HG02938 (cell line): ENCODE measurements at regions not wholly inside any gene's neighbourhood (a gene's known extent, or its start where the extent isn't known, plus 50 kb on each side); places are given as distances from the start of the nearest gene placed in this dataset.

Source experiments
- ATAC-seq: cut with Tn5 transposase; IDR thresholded peaks from one replicate; pipeline ENCODE4 v1.9.1; 2021; ENCODE audit warnings: mild to moderate bottlenecking, moderate library complexity; ENCODE audit not compliant: unreplicated experiment

- no peak for ATAC-seq
Measured at GRCh38 chr11:70532731-70533130, 134.4 kb downstream of the CTTN start.

DNA sequence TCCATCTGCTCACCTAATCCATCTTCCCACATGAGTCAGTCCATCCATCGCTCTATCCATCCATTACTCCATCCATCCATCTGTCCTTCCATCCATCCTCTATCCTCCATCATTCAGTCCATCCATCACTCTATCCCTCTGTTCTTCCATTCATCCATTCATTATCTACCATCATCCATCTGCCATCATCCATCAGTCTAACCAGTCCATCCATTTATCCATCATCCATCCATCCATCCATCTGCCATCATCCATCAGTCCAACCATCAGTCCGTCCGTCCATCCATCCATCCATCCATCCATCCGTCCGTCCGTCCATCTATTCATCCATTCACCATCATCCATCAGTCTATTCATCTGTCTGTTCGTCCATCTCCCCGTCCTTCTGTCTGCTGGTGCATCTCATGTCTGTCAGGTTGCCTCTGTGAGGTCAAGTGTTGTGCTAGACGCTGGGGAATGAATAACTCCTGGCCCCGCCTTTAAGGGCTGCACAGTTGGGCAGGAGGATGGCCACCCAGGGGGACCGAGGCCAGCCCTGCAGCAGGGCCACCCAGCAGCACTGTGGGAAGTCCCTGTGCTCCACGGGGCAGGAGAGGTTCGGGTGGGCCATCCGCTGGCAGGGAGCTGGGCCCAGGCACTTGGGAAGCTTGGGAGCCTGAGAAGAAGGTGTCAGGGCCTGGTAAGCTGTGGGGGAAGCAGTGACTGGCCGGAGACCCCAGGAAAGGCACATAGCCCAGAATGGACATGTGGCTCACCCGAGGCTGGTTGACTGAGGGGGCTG lies 137.1 kb downstream of the CTTN start:
- no peak for ATAC-seq

- no peak for ATAC-seq
Measured at GRCh38 chr11:70536051-70536877, 137.9 kb downstream of the CTTN start.

GRCh38 chr11:70537576-70538571 lies 139.5 kb downstream of the CTTN start:
- no peak for ATAC-seq

- no peak for ATAC-seq
Measured at GRCh38 chr11:70538641-70539359, 140.5 kb downstream of the CTTN start.

DNA sequence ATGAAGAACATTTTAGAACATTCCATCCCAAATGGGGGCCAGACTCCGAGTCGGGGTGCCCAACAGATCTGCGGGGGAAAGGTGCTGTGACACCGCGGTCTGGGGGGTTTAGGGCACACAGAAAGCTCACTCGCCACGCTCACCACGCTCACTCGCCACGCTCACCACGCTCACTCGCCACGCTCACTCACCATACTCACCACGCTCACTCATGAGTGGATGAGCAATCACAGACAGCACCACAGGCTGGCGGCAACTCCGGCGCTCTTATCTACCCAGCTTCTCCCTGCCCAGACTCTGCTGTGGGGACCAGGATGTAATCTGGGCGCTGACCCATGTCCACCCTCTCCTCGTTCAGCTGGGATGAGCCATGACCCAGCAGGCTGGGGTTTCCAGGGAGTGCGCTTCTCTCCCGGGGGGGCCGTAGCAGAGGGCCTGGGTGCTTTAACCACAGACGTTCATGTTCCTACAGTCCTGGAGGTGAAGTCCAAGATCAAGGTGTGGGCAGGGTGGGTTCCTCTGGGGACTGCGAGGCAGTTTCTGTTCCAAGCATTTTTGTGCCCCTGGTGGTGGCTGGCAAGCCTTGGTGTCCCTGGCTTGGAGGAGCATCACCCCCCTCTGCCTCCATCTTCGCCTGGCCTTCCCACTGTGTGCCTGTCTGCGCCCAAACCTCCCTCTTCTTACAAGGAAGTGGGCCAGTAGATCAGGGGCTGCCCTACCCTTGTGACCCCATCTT lies 141.2 kb downstream of the CTTN start:
- no peak for ATAC-seq

GRCh38 chr11:70540196-70540595 lies 141.9 kb downstream of the CTTN start:
- no peak for ATAC-seq

- ATAC-seq: no peak
Measured at GRCh38 chr11:70541176-70541575, 142.8 kb downstream of the CTTN start.

DNA sequence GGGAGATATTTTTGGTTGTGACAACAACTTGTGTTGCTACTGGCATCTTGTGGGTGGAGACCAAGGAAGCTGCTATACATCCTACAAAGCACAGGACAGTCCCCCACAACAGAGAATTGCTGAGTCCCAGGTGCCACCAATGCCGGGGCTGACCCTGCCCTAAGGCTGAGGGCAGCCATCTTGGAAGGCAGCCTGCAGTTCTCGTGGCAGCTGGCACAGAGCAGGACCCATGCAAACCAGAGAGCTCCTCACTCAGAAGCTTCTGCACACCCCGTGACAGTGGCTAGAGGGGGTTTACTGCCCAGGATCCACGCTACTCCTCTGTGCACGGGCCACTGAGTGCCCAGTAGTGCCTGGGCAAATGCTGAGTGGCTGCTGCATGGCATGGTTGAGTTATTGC lies 143.4 kb downstream of the CTTN start:
- no peak for ATAC-seq

GRCh38 chr11:70542406-70542805 lies 144.1 kb downstream of the CTTN start:
- ATAC-seq: no peak

GRCh38 chr11:70542811-70543210 lies 144.5 kb downstream of the CTTN start:
- no peak for ATAC-seq

DNA sequence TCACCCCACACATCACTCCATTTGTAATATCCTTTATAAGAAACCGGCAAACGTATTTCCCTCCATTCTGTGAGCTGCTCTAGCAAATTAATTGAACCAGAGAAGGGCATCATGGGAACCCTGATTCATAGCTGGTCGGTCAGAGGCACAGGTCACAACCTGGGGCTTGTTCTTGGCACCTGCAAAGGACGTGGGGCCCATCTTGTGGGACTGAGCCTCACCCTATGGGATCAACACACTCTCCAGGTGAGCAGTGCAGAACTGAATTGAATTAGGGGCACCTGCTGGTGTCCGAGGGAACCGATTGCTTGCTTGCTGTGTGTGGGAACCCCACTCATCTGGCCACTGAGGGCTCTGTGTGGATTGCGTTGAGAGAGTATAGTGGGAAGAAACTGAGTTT lies 145.3 kb downstream of the CTTN start:
- ATAC-seq: no peak

GRCh38 chr11:70544067-70544773 lies 145.9 kb downstream of the CTTN start:
- no peak for ATAC-seq

- no peak for ATAC-seq
Measured at GRCh38 chr11:70544774-70545609, 146.7 kb downstream of the CTTN start.

DNA sequence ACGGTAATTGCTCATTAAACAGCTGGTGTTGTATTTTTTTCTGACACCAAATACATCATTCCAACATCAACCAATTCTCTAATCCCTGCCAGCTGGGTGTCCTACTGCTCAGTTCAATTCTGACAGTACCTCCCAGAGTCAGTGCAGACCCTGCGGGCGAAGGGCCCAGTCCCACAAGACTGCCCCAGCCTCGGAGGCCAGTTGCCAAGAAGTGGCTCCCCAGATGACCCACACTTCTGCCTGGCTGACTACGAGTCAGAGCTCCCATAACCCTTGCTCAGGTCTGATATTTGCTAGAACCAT lies 147.2 kb downstream of the CTTN start:
- no peak for ATAC-seq

DNA sequence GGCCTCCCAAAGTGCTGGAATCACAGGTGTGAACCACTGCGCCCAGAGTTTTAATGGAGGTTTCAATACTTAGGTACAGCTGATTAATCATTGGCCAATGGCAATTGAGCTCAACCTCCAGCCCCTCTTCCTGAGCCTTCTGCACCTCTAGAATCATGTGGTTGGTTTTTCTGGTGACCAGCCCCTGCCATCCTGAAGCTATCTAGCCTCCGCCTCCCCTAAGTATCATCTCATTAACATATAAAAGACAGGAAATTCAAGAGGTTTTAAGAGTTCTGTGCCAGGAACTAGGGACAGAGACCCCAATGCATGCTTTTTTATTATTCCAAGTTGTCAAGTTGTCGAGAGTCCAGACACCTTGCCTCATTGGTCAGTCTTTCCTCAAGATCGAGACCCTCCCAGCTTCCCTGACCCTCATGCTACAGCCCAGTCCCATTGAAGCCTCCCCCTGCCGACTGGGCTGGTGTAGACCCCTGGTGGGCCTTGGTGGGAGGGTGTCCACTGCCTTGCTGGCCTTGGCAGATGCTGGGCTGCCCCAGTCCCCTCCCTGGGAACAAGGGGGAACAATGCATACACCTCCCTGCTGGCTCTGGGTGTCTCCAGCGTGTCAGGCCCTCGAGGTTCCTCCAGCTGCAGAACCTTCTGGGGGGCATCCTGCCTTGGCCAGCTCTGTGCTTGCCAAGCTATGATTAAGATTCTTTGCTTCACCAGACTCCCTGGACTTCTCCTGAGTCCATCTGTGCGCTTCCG lies 148.0 kb downstream of the CTTN start:
- no peak for ATAC-seq

DNA sequence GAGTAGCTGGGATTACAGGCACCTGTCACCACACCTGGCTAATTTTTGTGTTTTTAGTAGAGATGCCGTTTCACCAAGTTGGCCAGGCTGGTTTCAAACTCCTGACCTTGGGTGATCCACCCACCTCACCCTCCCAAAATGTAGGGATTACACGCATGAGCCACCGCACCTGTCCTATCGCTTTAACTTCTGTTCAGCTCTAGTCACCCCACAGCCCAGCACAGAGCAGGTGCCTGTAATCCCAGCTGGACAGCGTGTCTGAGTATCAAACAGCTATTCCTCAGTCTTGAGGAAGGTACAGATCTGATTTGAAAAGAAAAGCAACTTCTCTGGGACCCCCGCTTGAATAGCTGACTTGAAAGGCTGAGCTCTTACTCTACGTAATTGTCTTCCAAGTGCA lies 149.1 kb downstream of the CTTN start:
- no peak for ATAC-seq
